T-helper 2 cell treated with Interferon-gamma antibody and Interleukin-4, amounts not matched to agents 5 μg/mL and 100 μg/mL, for 36 hours (primary cell): ENCODE measurements at regions not wholly inside any gene's neighbourhood (a gene's known extent, or its start where the extent isn't known, plus 50 kb on each side); places are given as distances from the start of the nearest gene placed in this dataset.

Source experiments
- DNase-seq: peaks from one replicate; pipeline ENCODE4 v3.0.0; 2021; ENCODE audit warnings: low spot score
- H3K27ac Mint-ChIP-seq: one replicate; pipeline ENCODE4 v1.8.0; 2021; ENCODE audit warnings: mild to moderate bottlenecking, mixed read lengths
- H3K27me3 Mint-ChIP-seq: one replicate; pipeline ENCODE4 v1.8.0; 2021; ENCODE audit warnings: low read depth, mixed read lengths
- H3K36me3 Mint-ChIP-seq: one replicate; pipeline ENCODE4 v1.8.0; 2021; ENCODE audit warnings: low read depth, mixed read lengths
- H3K4me1 Mint-ChIP-seq: one replicate; pipeline ENCODE4 v1.8.0; 2021; ENCODE audit warnings: low read depth, mixed read lengths
- H3K4me3 Mint-ChIP-seq: one replicate; pipeline ENCODE4 v1.8.0; 2022; ENCODE audit warnings: mild to moderate bottlenecking, moderate library complexity, mixed read lengths
- H3K9me3 Mint-ChIP-seq: one replicate; pipeline ENCODE4 v1.8.0; 2021; ENCODE audit warnings: mixed read lengths

- Mint-ChIP-seq H3K27me3 (no peaks in the 10 kb centered on the region), H3K27ac (no peak overlapping the region), H3K4me3 (no peak overlapping the region), H3K9me3 (no peaks in the 10 kb centered on the region), H3K4me1 (no peaks in the 10 kb centered on the region), H3K36me3 (no peaks in the 10 kb centered on the region)
- DNase-seq: no peak
Observed at GRCh38 chr10:105879401-105879800, 1238.3 kb downstream of the SORCS3 start.

- Mint-ChIP-seq H3K27ac (no peak overlapping the region), H3K36me3 (no peaks in the 10 kb centered on the region), H3K4me1 (no peaks in the 10 kb centered on the region), H3K9me3 (peaks cover 5% of the 10 kb centered on the region), H3K4me3 (no peak overlapping the region), H3K27me3 (no peaks in the 10 kb centered on the region)
- DNase-seq: no peak
Observed at GRCh38 chr10:105875050-105875449, 1234.0 kb downstream of the SORCS3 start.

DNA sequence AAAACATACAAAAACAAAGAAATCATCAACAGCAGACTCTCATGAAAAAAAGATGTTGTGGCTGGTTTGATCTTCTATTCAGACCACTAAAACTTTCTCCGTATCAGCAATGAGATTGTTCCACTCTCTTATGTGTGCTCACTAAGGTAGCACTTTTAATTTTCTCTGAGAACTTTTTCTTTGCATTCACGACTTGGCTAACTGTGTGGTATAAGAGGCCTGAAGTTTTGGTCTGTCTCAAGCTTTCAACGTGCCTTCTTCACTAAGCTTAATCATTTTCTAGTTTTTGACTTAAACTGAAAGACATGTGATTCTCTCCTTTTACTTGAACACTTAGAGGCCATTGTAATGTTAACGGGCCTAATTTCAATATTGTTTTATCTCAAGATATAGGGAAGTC, 1231.6 kb downstream of the SORCS3 start:
- H3K4me3 Mint-ChIP-seq: no peak overlapping the region
- H3K4me1 Mint-ChIP-seq: no peaks in the 10 kb centered on the region
- H3K27me3 Mint-ChIP-seq: no peaks in the 10 kb centered on the region
- DNase-seq: no peak
- peaks cover 5% of the 10 kb centered on the region for H3K9me3 Mint-ChIP-seq
- H3K27ac Mint-ChIP-seq: no peak overlapping the region
- no peaks in the 10 kb centered on the region for H3K36me3 Mint-ChIP-seq

- DNase-seq: no peak
- Mint-ChIP-seq H3K27me3 (no peaks in the 10 kb centered on the region), H3K4me1 (no peaks in the 10 kb centered on the region), H3K9me3 (peaks cover 5% of the 10 kb centered on the region), H3K36me3 (no peaks in the 10 kb centered on the region), H3K27ac (no peak overlapping the region), H3K4me3 (no peak overlapping the region)
Observed at GRCh38 chr10:105868935-105869334, 1227.8 kb downstream of the SORCS3 start.

DNA sequence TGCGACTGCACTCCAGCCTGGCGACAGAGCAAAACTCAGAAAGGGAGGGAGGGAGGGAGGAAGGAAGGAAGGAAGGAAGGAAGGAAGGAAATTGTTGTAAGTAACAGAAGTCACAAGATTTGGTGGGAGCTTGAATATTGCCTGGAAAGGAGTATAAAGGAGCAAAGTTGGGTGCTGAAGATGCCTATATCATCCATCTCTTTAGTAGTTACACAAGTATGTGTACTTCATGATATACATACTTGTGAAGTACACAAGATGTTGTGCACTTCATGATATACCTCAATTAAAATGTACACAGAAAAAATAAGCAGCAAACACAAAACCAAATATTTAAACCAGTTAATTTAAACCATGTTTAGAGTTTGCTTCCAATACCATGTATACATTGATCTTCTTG, 1223.8 kb downstream of the SORCS3 start:
- no peak for DNase-seq
- Mint-ChIP-seq H3K9me3 (no peaks in the 10 kb centered on the region), H3K27ac (no peak overlapping the region), H3K4me3 (no peak overlapping the region), H3K36me3 (no peaks in the 10 kb centered on the region), H3K4me1 (no peaks in the 10 kb centered on the region), H3K27me3 (no peaks in the 10 kb centered on the region)

- peaks cover 2% of the 10 kb centered on the region for H3K4me1 Mint-ChIP-seq
- no peak overlapping the region for H3K27ac Mint-ChIP-seq
- no peak for DNase-seq
- H3K36me3 Mint-ChIP-seq: no peaks in the 10 kb centered on the region
- no peak overlapping the region for H3K4me3 Mint-ChIP-seq
- H3K9me3 Mint-ChIP-seq: no peaks in the 10 kb centered on the region
- no peaks in the 10 kb centered on the region for H3K27me3 Mint-ChIP-seq
Observed at GRCh38 chr10:105857268-105858264, 1216.5 kb downstream of the SORCS3 start.

- Mint-ChIP-seq H3K9me3 (no peaks in the 10 kb centered on the region), H3K27ac (no peak overlapping the region), H3K4me3 (no peak overlapping the region), H3K4me1 (peaks cover 2% of the 10 kb centered on the region), H3K27me3 (no peaks in the 10 kb centered on the region), H3K36me3 (no peaks in the 10 kb centered on the region)
- no peak for DNase-seq
Observed at GRCh38 chr10:105855791-105856190, 1214.7 kb downstream of the SORCS3 start.

DNA sequence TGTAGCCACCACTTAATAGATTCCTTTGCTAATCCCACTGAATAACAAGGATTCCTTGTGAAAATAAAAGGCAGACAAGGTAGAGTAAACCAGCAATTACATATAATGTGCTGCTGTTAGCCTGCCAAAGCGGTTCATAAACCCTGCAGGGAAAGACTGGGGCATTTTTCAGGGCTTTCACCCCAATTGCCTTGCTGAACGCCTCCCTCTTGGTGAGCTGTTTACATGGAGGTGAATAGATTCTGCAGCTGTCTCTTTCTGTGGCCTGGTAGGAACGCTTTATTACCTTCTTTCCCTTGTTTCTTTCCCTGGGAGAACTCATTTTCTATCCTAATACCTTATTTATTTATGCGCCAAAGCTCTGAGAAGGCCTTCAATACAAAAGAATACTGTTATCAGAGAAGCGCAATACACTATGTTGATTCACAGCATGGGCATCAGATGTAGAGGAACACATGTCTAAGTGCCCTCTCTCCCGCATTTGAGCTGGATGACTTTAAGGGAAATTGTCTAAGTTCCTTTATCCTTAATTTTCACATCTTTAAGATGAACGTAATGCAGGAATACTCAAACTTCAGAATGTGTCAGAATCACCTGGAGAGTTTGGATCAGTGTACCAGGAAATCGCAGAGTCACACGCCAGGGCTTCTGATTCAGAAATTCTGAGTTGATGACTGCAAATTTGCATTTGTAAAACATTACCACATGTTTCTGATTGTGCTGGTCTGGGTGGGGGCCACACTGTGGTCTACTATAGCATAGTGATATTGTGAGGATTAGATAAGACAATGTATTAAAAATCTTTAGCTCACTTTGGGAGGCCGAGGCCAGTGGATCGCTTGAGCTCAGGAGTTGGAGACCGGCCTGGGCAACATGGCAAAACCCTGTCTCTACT, 1203.8 kb downstream of the SORCS3 start:
- Mint-ChIP-seq H3K4me1 (peaks cover 4% of the 10 kb centered on the region), H3K27me3 (no peaks in the 10 kb centered on the region), H3K4me3 (no peak overlapping the region), H3K36me3 (no peaks in the 10 kb centered on the region), H3K27ac (no peak overlapping the region), H3K9me3 (no peaks in the 10 kb centered on the region)
- no peak for DNase-seq

DNA sequence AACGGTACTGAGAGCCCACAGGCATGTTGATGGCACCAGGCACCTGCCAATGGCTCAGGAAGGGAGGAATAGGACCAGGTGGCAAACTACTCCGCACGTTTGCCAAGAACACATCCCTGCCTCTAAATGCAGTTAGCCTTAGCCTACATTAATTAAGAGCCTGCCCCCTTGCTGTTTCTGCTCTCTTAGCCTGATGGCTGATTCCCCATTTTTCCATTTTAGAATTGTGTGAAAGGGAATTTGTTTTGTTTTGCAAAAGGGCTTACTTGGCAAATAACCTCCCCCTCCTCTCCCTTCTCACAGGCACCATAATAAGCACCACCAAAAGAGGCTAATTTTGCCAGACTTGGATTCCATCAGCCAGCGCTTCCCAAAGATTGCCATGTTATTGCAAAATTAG, 1203.2 kb downstream of the SORCS3 start:
- no peak for DNase-seq
- H3K4me1 Mint-ChIP-seq: peaks cover 4% of the 10 kb centered on the region
- no peaks in the 10 kb centered on the region for H3K36me3 Mint-ChIP-seq
- H3K4me3 Mint-ChIP-seq: no peak overlapping the region
- no peak overlapping the region for H3K27ac Mint-ChIP-seq
- H3K9me3 Mint-ChIP-seq: no peaks in the 10 kb centered on the region
- H3K27me3 Mint-ChIP-seq: no peaks in the 10 kb centered on the region

DNA sequence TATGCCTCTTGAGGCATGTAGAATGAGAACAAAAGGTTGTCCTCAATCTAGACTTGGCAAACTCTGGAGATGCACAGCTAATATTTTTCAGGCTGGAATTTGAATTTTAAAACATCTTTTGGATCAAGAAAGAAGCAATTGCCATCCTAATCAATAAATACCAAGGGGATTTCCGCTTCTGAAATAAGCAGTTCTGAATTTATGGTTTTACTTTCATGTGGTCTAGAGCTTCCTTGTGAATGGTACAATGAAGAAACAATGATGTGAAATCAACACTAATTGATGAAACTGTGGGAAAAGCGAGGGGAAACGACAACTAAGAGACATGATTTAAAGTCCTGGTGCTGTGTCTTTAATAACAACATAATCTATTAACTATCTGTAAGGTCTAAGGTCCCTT, 1202.7 kb downstream of the SORCS3 start:
- Mint-ChIP-seq H3K36me3 (no peaks in the 10 kb centered on the region), H3K27ac (no peak overlapping the region), H3K4me3 (no peak overlapping the region), H3K9me3 (no peaks in the 10 kb centered on the region), H3K27me3 (no peaks in the 10 kb centered on the region), H3K4me1 (peaks cover 4% of the 10 kb centered on the region)
- no peak for DNase-seq

DNA sequence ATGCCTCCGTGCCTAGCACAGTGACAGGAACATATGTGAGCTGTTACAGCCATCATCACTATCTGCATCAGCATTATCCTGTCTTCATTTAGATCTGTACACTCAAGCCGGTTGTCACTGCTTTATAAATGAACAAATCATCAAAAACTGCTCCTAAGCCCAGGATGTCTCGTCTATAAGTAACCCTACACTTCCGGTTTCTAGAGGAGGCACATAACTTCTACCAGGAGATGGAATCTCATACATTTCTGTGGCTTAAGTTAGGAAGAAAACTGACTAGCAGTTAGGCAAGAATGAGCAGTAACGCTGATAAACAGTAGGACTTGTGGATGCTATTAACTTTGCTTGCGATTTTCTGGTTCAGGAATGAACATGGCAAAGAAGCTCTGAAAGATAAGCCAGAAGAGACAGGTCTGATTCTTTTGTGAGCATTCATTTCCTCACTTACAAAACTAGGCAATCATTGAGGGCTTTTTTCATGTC, 1199.2 kb downstream of the SORCS3 start:
- DNase-seq: no peak
- Mint-ChIP-seq H3K27ac (no peak overlapping the region), H3K36me3 (no peaks in the 10 kb centered on the region), H3K27me3 (no peaks in the 10 kb centered on the region), H3K4me1 (peaks cover 18% of the 10 kb centered on the region), H3K9me3 (no peaks in the 10 kb centered on the region), H3K4me3 (no peak overlapping the region)

GRCh38 chr10:105838392-105838791, 1197.3 kb downstream of the SORCS3 start:
- no peak for DNase-seq
- Mint-ChIP-seq H3K9me3 (no peaks in the 10 kb centered on the region), H3K4me1 (peaks cover 14% of the 10 kb centered on the region), H3K27me3 (no peaks in the 10 kb centered on the region), H3K4me3 (peak overlapping the region; percentile 77), H3K27ac (peak overlapping the region; percentile 65), H3K36me3 (no peaks in the 10 kb centered on the region)

GRCh38 chr10:105837951-105838350, 1196.9 kb downstream of the SORCS3 start:
- H3K4me1 Mint-ChIP-seq: peaks cover 14% of the 10 kb centered on the region
- no peak for DNase-seq
- H3K27ac Mint-ChIP-seq: peak overlapping the region; percentile 65
- H3K9me3 Mint-ChIP-seq: no peaks in the 10 kb centered on the region
- no peaks in the 10 kb centered on the region for H3K36me3 Mint-ChIP-seq
- no peaks in the 10 kb centered on the region for H3K27me3 Mint-ChIP-seq
- peak overlapping the region; percentile 77 for H3K4me3 Mint-ChIP-seq
